TTC549 (cell line): ENCODE measurements at regions not wholly inside any gene's neighbourhood (a gene's known extent, or its start where the extent isn't known, plus 50 kb on each side); places are given as distances from the start of the nearest gene placed in this dataset.
"Not testable (repeated sequence)": the region's sequence is repeated elsewhere in the genome, so short reads cannot be mapped to it uniquely, and the experiment has no call there.

ENCODE experiments used
- FAIRE-seq: peaks from 2 replicates; lab custom pipeline; 2012; peaks lifted over from hg19 to GRCh38; lab: Jason Lieb, UNC

GRCh38 chr6:71056656-71057055 is 99.8 kb upstream of the B3GAT2 start:
- no peak for FAIRE-seq

DNA sequence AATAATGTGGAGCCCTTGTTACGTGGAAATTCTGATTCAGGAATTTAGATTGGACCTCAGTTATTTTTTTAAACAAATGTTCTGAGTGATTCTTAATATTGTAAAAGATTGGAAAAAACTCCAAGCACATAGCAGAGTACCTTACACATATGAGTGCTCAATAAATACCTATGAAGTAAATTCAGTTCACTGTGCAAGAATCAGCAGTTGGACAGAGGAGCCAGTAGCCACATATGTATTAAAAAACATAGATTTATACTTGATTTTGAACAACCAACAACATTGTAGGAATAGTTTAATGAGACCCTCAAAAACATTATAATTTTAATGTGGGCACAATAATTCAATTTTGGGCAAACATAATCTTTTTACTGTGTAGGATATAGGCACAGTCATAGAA is 109.3 kb upstream of the B3GAT2 start:
- no peak for FAIRE-seq

DNA sequence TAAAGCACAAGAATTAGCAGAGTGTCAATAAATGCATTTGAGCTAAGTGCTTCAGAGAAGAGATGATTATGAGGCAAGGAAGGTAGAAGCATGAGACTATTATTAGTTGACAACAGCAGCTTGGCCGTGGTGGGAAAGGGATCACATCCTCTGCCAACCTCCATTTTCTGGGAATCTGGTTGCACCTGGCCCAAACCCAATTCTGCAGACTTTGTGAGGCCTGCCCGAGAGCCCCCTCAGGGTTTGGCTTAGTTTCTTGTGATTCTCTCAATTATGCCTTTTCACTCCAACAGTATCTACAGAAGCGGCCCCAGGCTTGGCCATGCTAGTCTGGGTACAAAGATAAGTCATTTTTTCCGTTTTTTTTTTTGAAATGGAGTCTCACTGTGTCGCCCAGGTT is 111.0 kb upstream of the B3GAT2 start:
- no peak for FAIRE-seq

DNA sequence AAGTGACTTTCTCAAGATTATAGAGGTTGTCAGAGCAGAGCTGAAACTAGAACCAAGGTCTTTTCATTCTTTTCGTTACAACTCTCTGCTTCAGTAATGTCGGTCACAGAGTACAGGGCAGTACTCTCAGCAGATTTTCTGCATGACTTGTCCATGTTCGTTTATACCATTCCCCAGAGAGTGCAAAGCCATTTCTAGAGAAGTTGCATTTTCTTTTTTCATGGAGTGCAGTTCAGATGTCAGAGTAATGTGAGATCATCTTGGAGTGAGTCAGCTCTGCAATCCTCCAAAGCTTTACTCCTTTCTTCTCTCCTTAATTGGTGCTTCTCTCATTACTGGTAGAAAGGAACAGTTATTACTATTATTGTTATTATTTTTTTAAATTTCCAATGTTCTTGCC is 115.6 kb upstream of the B3GAT2 start:
- no peak for FAIRE-seq

DNA sequence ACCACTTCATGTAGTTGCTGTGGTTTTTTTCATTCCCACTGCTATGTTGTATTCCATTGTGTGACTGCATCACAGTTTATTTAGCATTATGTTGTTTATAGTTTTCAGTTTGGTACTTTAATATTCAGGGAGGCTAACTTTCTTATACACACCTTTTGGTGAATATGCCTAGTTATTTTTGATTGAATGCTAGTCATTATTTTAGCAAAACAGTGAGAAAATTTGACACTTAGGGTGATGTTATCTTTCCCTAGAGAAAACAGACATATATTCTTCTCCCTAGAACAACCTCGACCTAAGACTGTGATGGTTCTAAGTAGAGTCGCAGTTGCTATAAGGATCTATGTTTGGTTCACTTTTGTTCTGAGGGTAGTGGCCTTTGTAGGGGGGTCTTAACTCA is 120.8 kb upstream of the B3GAT2 start:
- FAIRE-seq, result no peak

DNA sequence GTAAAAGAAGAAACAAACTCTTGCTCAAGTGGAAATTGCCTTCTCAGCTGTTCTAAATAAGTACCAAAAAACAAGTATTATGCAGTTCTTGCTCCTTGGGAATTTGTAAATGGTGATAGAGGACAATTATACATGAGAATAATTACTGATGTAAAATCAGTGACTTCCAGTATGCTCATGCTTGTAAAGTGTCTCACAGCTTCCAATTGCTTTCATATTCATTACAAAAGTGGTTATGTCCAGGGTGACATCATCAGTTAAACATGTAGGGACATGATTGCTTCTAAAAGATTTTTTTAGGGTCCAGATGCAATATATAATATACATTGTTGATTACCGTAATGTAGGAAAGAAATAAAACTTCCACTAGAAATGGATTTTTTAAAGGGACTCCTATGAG is 122.8 kb upstream of the B3GAT2 start:
- FAIRE-seq, result no peak

DNA sequence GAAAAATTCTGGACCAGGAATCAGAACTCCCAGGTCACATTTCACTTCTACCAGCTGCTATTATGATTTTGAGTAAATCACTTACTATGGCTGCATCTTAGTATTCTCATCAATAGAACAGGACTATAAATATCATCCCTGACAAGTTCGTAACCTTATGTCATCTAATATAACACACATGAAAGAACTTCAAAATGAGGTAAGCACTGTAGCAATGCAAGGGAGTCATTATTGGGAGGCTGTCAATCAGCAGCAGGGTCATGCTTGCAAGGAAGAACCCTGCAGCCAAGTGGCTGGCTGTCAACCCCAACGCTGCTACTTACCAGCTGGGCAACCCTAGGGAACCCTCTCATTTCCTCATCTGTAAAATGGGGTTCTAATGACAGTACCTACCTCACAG is 123.3 kb upstream of the B3GAT2 start:
- no peak for FAIRE-seq

DNA sequence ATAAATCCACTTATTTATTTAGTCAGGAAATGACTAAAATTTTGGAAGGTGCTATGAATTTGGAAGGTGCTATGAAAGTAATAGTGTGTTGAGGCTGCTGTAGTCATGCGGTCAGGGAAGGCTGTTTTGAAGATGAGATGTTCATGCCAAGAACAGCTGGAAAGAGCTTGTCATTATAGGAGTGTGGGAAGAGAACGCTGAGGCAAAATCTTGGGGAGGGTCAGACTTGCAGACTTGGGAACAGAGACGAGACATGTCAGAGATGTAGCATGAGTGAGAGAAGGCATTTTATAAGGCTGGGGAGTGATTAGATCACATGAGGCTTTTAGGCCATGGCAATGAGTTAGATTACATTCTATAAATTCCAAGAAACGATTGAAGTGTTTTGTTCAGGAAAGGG is 124.0 kb upstream of the B3GAT2 start:
- no peak for FAIRE-seq

- no peak for FAIRE-seq
Measured at GRCh38 chr6:71082033-71082650, 125.3 kb upstream of the B3GAT2 start.

- FAIRE-seq, result no peak
Measured at GRCh38 chr6:71083308-71083820, 126.5 kb upstream of the B3GAT2 start.

GRCh38 chr6:71088166-71088565 is 131.3 kb upstream of the B3GAT2 start:
- FAIRE-seq, result no peak

DNA sequence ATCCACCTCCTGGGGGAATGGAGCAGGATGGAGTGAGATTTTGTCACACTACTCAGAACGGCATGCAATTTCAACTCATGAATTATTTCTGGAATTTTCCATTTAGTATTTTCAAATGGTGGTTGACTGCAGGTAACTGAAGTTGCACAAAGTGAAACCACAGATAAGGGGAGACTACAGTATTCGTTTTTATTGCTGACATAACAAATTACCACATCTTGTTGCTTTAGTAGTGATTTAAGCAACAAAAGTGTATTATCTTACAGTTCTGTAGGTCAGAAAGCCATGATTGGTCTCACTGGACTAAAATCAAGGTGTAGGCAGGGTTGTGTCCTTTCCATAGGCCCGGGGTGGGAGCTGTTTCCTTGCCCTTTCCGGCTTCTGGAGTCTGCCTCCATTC is 133.4 kb upstream of the B3GAT2 start:
- no peak for FAIRE-seq

- no peak for FAIRE-seq
Measured at GRCh38 chr6:71091167-71091566, 134.3 kb upstream of the B3GAT2 start.

GRCh38 chr6:71091956-71092355 is 135.1 kb upstream of the B3GAT2 start:
- no peak for FAIRE-seq

DNA sequence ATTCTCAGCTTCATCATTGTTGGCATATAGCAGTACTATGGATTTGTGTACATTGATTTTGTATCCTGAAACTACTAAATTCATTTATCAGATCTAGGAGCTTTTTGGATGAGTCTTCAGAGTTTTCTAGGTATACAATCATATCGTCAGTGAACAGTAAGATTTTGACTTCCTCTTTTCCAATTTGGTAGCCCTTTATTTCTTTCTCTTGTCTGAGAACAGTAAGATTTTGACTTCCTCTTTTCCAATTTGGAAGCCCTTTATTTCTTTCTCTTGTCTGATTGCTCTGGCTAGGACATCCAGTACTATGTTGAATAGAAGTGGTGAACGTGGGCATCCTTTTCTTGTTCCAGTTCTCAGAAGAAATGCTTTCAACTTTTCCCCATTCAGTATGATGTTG is 140.4 kb upstream of the B3GAT2 start:
- not testable (repeated sequence) for FAIRE-seq

- FAIRE-seq, result no peak
Measured at GRCh38 chr6:71099649-71100048, 142.8 kb upstream of the B3GAT2 start.

- no peak for FAIRE-seq
Measured at GRCh38 chr6:71103130-71103529, 146.3 kb upstream of the B3GAT2 start.

DNA sequence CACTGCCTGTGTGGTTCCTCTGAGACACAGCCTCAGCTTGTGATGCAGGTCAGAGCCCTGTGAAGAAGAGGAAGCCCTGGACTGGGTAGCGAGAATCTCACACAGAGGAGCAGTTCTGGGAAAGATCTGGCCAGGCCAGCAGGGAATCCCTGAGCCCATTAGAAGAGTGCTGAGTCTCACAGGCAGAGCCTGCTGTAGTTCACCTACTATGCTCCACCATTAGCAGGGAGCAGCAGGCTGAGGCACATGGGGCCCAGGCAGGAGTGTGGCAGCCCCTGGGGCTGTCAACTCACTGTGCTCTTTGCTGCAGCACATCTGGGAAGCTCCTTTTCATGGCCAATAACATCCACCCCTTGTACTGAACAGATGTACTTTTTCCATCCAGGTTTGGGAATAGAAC is 146.8 kb upstream of the B3GAT2 start:
- no peak for FAIRE-seq

GRCh38 chr6:71106276-71106675 is 149.4 kb upstream of the B3GAT2 start:
- FAIRE-seq, result no peak

GRCh38 chr6:71107911-71108420 is 151.1 kb upstream of the B3GAT2 start:
- no peak for FAIRE-seq

DNA sequence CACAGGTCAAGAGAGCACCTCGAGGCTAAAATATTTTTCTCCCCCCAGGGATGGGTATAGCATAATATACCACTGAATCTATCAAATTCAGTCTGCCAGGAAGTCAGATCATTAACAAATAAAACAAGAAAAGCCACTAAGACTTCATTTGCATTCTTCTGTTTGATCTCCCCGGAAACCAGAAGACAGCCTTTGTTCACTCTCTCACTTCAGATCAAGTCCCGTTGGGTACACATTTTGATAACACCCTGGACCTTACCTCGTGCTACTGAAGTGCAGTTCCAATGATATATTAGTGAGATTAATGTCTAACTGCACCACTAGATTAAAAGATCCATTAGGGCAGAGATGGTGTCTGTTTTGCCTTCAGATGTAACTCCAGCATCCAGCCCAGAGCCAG is 157.7 kb upstream of the B3GAT2 start:
- FAIRE-seq, result no peak

- no peak for FAIRE-seq
Measured at GRCh38 chr6:71114986-71115385, 158.1 kb upstream of the B3GAT2 start.

DNA sequence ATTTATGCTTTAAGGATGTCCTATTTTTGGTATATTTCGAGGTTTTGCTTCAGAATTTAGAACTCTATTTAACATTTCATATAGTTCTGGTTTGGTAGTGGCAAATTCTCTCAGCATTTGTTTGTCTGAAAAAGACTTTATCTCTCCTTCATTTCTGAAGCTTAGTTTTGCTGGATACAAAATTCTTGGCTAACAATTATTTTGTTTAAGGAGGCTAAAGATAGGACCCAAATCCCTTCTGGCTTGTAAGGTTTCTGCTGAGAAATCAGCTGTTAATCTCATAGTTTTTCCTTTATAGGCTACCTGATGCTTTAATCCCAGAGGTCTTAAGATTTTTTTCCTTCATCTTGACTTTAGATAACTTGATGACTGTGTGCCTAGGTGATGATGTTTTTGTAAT is 162.7 kb upstream of the B3GAT2 start:
- FAIRE-seq, result no peak

DNA sequence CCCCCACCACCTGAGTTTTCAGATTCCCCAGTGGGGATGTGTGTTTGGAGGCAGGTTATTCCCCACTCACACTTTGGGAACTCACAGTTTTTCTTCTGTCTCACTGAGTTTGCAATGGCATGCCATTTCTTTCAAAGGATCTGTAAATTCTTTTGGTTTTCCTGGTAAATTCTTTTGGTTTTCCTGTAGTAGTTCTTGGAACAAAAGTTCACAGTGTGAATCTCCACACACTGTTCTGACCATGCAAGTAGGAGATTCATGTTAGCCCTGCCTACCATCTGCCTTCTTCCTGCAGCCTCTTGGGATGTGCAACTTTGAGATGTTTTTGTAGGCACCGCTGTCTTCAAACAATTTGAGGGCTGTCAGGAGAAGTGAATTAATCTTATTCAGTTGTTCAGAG is 165.6 kb upstream of the OGFRL1 start:
- no peak for FAIRE-seq

DNA sequence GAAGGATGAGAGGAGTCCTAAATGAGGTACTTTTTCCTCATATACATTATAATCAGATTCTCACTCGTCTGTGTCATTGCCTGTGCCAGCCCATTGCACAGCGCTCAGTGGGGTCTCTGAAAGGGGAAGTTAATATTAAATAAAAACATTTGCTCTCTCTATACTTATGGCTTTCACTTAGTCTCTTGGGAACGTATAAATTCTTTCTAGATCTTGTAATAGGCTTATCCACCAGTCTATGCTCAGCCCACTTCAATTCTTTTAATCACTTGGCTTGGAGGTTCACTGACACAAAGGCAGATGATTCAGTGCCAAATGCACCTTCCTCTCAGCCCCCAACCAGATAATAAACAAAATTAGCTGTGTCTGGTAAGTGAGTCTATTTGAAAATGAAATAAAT is 164.3 kb upstream of the OGFRL1 start:
- no peak for FAIRE-seq
